ENCODE measurements at regions not wholly inside any gene's neighbourhood (a gene's known extent, or its start where the extent isn't known, plus 50 kb on each side); places are given as distances from the start of the nearest gene placed in this dataset.
"Not testable (repeated sequence)": the region's sequence is repeated elsewhere in the genome, so short reads cannot be mapped to it uniquely, and the experiment has no call there.

- TF ChIP-seq CTCF (IDR thresholded peaks at IDR 0.05 in 8 of 11, conservative IDR thresholded peaks at IDR 0.05 in 3 of 11); POLR2AphosphoS5 (IDR thresholded peaks at IDR 0.05); POLR2A (IDR thresholded peaks at IDR 0.05): not testable (repeated sequence)
Observed at GRCh38 chr10:38603681-38604080, 509.5 kb downstream of the ZNF37A start.

Measured in spleen (tissue), 7 donors.